ENCODE measurements at regions not wholly inside any gene's neighbourhood (a gene's known extent, or its start where the extent isn't known, plus 50 kb on each side); places are given as distances from the start of the nearest gene placed in this dataset.

DNA sequence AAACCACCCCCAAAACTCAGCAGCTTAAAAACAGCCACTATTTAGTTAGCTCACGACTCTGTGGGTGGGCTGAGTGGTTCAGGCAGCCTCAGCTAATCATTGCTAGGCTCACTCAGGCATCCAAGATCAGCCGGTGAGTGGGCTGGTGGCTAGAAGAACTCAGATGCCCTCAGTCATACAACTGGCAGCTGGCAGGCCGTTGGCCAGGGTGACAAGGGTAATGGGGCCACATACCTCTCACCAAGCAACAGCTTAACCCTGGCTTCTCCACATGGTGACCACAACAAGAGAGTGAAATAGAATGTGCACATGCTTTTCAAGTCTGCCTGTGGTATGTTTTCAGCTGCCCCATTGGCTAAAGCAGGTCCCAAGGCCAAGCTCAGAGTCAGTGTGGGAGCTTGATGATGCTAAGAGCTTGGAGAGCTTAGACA, 435.4 kb upstream of the TSHZ3 start:
- DNase-seq (ENCODE audit: low spot score) = no peak

GRCh38 chr19:31801611-31802010, 452.4 kb upstream of the TSHZ3 start:
- DNase-seq (ENCODE audit: low spot score) = no peak

GRCh38 chr19:31803835-31804446, 454.7 kb upstream of the TSHZ3 start:
- no peak for DNase-seq (ENCODE audit: low spot score)

- DNase-seq (ENCODE audit: low spot score) = peak; percentile 40
Observed at GRCh38 chr19:31804668-31805067, 455.4 kb upstream of the TSHZ3 start.

DNA sequence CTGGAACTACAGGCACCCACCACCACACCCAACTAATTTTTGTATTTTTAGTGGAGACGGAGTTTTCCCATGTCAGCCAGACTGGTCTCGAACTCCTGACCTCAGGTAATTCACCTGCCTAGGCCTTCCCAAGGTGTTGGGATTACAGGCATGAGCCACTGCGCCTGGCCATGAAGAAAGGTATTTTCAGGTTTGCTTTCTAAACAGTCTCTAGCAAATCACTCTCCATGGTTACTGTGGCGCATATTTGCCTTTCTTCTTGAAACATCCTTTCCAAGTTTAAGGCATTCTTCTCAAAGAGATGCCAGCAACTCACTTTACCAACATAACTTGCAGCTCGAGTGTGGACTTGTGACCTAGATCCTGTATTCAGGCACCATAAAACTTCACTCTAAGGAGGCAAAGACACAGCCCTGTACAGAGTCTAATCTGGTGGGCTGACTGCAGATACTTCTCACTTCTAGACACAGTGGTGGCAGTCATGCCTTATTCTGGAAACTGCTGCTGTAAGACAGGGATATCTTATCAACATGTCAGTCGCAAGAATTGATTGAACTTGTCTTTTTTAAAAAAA, 461.4 kb upstream of the TSHZ3 start:
- no peak for DNase-seq (ENCODE audit: low spot score)

DNA sequence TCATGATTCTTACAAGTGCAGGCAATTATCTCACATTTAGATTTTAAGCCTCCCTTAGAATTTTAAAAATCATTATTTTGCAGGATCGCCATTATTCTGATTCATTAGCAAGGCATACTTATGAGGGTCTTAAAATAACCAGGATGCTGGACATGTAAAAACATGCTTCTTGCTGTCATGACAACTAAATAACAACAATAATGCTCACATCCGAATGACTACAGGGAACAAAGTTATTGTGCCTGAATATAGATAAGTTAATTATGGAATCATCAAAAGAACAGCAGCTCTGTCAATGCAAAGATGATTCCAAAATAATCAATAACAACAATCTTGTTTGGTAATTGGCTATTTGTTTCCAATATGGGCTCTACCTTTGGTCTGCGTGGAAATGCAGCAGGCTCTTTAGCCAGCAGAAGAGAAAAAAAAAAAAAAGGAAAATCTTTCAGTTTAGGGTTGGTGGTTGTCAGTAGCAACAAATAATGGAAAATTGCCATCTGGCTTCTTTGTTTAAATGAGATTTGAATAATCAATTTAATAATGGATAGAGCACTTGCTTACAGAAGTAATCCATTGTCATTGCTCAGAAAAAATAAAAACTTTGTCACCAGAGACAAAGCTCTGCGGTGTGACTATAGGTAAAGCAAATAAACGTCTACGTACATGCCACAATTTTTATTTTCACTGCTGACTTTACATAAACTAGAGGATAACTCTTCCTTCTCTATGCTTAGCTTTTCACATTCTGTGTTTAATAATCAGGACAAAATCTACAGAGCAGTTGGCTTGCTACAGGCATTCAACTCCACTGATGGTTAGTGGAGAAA, 468.9 kb upstream of the TSHZ3 start:
- DNase-seq (ENCODE audit: low spot score) = no peak

DNA sequence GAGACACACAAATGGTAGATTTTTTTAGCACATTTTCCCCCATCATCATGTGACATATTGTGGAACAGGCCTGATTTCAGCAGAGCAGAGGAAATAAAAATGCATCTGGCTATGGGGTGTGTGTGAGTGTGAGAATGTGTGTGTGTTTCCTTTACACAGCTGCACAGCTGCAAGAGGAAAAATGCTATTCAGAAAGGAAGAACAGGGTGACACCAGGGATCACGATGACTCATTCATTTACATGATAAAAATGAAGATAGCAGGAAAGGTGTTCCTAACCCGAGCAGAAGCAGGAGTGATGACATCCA, 469.5 kb upstream of the TSHZ3 start:
- DNase-seq (ENCODE audit: low spot score) = peak; percentile 63

DNA sequence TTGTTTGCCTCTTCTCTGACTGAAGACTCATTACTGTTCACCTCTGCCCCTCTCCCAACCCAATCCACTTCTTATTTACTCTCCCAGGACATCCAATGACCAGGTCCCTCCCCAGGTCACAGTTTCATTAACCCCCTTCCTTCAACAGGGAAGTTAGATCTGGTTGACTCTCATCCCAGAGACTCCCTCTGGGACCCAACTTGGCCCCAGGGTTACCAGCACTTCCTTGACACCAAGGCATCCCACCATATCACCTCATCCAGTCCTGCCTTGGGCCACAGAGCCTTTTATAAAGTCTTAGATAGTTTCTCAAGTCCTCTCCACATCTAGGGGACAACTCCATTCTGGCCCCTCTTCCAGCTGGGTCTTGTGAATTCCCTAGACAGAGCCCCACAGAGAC, 470.6 kb upstream of the TSHZ3 start:
- DNase-seq (ENCODE audit: low spot score) = no peak

DNA sequence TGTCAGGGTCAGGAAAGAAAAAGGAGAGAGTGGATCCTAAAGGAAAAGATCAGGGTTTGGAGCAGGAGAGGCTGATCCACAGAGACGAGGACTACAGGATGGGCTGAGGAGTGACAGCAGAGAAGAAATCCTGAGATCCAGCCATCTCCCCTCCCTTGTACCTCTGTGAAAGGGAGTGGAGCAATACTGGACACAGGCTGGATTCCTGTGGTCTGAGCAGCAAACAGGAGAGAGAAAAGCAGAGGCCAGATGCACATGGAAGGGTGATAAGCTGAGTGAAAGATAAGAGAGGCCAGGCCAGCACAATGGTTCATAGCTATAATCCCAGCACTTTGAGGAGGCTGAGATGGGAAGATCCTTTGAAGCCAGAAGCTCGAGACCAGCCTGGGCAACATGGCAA, 472.1 kb upstream of the TSHZ3 start:
- peak; percentile 90 for DNase-seq (ENCODE audit: low spot score)

GRCh38 chr19:31825134-31826094, 476.2 kb upstream of the TSHZ3 start:
- DNase-seq (ENCODE audit: low spot score) = no peak

GRCh38 chr19:31826325-31826724, 477.1 kb upstream of the TSHZ3 start:
- no peak for DNase-seq (ENCODE audit: low spot score)

DNA sequence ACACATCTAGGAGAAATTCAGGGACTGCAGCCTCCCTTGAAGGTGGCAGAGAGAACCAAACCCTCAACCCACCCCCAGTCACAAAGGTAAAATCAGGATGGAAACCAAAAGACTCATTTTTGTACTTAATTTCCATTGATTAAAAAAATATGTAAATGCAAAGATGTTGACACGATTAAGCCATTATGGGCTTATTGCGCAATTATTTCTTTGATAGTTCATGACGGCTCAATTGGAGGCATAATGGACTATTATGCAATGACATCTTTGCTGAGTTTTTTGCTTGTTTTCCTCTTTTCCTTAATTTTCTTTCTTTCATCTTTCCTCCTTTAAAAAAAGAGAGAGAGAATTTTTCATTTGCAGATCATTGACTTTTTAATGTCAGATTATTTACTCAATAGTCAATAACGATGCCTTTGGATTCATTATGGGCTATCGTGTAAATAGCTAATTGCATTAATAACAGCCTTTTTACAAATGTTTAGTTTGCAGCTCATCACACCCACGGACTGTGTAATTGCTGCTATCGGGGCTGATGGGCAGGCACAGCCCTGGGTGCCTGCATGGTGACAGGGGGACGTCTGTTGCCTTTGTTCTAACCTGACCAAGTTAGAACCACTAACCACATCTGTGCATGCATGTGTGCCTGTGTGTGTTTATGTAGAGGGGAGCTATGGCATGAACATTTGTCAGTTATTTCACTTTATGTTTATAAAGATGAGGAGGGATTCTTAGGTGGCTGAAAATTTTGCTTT, 482.4 kb upstream of the TSHZ3 start:
- DNase-seq (ENCODE audit: low spot score) = no peak

- no peak for DNase-seq (ENCODE audit: low spot score)
Observed at GRCh38 chr19:31832176-31832548, 482.9 kb upstream of the TSHZ3 start.

DNA sequence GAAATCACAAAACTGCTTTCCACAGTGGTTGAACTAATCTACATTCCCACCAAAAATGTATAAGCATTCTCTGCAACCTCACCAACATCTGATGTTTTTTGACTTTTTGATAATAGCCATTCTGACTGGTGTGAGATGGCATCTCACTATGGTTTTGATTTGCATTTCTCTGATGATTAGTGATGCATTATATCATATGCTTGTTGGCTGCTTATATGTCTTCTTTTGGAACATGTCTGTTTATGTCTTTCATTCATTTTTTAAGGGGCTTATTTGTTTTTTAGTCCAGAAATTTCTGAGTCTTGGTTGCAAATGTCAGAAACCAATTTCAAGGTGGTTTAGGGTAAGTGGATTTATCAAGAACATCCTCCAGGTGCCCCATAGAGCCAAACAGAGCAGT, 484.8 kb upstream of the TSHZ3 start:
- no peak for DNase-seq (ENCODE audit: low spot score)

- DNase-seq (ENCODE audit: low spot score) = peak; percentile 82
Observed at GRCh38 chr19:31838163-31838815, 489.1 kb upstream of the TSHZ3 start.

DNA sequence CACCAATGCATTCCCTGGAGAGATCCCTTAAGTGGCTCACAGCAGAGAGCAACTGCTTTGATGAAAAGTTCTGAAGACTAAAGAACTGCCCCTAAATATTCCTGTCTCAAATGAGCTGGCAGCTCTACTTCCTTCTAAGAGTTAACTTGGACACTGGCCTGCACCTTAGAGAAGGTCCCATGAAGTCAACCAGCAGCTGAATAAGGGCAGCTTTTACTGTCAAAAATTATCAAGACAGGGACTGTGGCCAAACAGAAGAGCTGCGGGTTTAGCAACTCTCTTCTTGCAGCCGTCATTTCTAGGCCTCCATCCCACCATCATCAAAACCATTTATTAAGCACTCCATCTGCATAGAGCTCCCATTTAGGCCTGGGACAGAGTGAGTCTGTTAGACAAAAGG, 491.1 kb upstream of the TSHZ3 start:
- DNase-seq (ENCODE audit: low spot score) = no peak

DNA sequence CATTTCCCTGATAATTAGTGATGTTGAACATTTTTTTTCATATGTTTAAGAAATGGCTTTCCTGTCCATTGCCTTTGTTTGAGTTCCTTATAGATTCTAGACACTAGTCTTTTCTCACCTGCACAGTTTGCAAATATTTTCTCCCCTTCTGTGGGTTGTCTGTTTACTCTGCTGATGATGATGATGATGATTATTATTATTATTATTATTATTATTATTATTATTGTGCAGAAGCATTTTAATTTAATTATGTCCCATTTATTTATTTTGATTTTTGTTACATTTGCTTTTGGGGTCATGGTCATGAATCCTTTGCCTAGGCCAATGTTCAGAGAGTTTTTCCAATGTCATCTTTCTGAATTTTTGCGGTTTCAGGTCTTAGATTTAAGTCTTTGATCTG, 492.5 kb upstream of the TSHZ3 start:
- no peak for DNase-seq (ENCODE audit: low spot score)

DNA sequence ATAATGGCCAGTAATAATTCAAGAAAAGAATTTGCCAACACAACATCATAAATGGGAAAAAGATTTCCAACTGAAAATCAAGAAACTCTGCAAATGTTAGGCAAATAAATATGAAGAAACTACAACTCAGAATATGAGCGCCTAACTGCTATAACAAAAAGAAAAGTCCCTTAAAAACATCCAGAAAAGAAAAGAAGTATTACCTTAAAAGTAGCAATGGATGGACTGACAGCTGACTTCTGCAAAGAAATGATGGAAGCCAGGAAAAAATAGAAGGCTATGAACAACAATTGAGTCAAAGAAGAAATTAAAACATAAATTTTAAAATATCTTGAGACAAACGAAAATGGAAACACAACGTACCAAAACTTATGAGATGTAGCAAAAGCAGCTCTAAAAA, 482.3 kb upstream of the ZNF507 start:
- no peak for DNase-seq (ENCODE audit: low spot score)

GRCh38 chr19:31874313-31874712, 471.1 kb upstream of the ZNF507 start:
- DNase-seq (ENCODE audit: low spot score) = no peak

DNA sequence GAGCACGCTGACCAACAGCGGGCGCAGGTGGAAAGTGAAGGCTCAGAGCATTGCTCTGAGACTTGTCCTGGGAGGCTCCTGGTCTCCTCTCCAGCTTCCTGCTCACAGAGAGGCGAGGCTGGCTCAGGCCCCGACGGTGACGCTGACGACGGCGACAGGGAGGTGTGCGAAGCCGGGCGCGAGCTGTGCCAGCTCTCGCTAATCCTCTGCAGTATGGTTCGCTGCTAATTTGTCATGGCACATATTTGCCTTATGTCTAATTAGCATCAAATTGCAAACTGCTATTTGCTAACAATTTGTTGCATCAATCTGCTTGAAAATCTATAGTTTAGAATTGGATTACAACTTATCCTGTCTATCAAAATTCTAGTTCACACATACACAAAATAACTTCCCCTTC, 469.8 kb upstream of the ZNF507 start:
- no peak for DNase-seq (ENCODE audit: low spot score)

GRCh38 chr19:31880283-31880682, 465.1 kb upstream of the ZNF507 start:
- DNase-seq (ENCODE audit: low spot score) = no peak
